ENCODE measurements at regions not wholly inside any gene's neighbourhood (a gene's known extent, or its start where the extent isn't known, plus 50 kb on each side); places are given as distances from the start of the nearest gene placed in this dataset.
"Not testable (repeated sequence)": the region's sequence is repeated elsewhere in the genome, so short reads cannot be mapped to it uniquely, and the experiment has no call there.

DNA sequence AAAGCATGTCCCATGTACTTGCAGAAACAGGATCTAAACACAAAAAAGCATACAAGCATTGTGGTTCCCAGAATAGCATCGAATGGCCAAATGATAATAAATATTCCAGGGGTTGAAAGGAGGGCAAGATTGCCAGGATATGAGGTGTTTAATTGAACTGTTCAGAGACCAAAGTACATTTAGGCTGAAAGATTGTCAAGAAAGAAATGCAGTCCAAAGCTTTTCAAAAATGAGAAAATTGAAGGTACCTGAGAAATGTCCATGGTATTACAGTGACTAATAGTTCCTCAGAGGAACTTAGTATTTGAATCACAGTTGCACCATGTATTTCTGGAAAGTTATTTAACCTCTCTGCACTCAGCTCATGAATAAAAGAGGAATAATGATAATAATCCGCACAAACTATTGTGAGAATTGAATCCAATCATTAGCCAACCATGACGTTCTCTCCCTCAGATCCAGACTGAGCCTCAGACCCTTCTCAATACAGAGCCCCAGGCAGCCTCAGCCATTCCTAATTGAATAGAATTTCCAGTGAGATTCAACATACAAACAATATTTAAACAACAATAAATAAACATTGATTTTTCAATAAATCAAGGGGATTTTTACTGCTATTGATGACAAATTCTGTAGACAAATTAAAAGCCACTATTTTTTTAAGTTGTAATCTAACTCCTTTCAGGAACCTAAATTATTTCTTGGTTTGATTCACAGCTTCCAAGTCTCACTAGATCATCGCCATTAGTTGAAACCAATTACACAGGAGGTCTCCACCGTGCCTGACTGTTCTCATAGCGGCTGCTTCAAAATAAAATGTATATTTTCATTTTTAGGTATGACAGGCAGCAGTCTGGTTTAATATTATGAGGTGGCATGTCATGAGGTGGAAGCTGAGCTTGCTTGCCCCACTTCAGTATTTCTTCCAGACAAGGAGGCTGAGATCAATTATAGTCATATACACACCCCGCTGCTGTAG, 144.3 kb upstream of the TENT5A start:
- no peak overlapping the region for H3K4me3 ChIP-seq (ENCODE audit: low read length)
- H3K9me3 ChIP-seq (ENCODE audit: insufficient read depth, low read depth, low read length): no peaks in the 10 kb centered on the region
- no peaks in the 10 kb centered on the region for H3K36me3 ChIP-seq (ENCODE audit: insufficient read depth, low read depth, low read length)
- H3K27me3 ChIP-seq (ENCODE audit: insufficient read depth, low read length): no peaks in the 10 kb centered on the region
- H3K4me1 ChIP-seq (ENCODE audit: insufficient read depth, low read length): peaks cover 19% of the 10 kb centered on the region; the same call in 1 of the 2 replicates
- H3K9ac ChIP-seq (ENCODE audit: low read depth, low read length): no peak overlapping the region
- no peak overlapping the region for H3K27ac ChIP-seq (ENCODE audit: low read length)

GRCh38 chr6:81895511-81896185, 143.2 kb upstream of the TENT5A start:
- H3K9ac ChIP-seq (ENCODE audit: low read depth, low read length): no peak overlapping the region

DNA sequence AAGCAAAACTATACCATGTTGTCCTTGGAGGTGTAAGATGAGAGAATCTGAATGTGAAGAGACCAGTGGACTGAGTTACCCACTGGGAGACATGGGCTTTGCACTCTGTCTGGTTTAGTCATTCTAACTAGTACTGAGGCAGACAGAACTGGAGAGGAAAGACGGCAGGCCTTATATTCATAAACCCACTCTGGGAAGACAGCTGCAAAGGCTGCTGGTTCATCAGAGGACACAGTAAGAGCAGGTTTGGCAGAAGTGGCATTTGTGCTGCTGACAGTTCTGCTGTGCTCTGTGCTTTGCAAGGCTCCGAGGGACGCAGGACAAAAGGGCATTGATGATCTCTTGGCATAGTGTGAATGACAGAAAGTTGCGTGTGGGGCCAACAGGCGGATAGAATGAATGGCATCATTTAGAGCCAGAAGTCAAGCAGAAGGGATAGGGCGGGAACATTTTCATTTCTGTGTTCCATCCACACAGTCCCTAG, 142.3 kb upstream of the TENT5A start:
- Histone ChIP-seq H3K27me3 (ENCODE audit: insufficient read depth, low read length) (no peaks in the 10 kb centered on the region), H3K9me3 (ENCODE audit: insufficient read depth, low read depth, low read length) (no peaks in the 10 kb centered on the region), H3K27ac (ENCODE audit: low read length) (no peak overlapping the region), H3K36me3 (ENCODE audit: insufficient read depth, low read depth, low read length) (no peaks in the 10 kb centered on the region), H3K9ac (ENCODE audit: low read depth, low read length) (no peak overlapping the region), H3K4me3 (ENCODE audit: low read length) (no peak overlapping the region), H3K4me1 (ENCODE audit: insufficient read depth, low read length) (peaks cover 16% of the 10 kb centered on the region; the same call in 1 of the 2 replicates)

More at GRCh38 chr6:81895511-81896185, 143.2 kb upstream of the TENT5A start:
- Histone ChIP-seq H3K4me1 (ENCODE audit: insufficient read depth, low read length) (peaks cover 19% of the 10 kb centered on the region; the same call in 1 of the 2 replicates), H3K9me3 (ENCODE audit: insufficient read depth, low read depth, low read length) (no peaks in the 10 kb centered on the region), H3K4me3 (ENCODE audit: low read length) (no peak overlapping the region), H3K27me3 (ENCODE audit: insufficient read depth, low read length) (no peaks in the 10 kb centered on the region), H3K36me3 (ENCODE audit: insufficient read depth, low read depth, low read length) (no peaks in the 10 kb centered on the region), H3K27ac (ENCODE audit: low read length) (no peak overlapping the region)

DNA sequence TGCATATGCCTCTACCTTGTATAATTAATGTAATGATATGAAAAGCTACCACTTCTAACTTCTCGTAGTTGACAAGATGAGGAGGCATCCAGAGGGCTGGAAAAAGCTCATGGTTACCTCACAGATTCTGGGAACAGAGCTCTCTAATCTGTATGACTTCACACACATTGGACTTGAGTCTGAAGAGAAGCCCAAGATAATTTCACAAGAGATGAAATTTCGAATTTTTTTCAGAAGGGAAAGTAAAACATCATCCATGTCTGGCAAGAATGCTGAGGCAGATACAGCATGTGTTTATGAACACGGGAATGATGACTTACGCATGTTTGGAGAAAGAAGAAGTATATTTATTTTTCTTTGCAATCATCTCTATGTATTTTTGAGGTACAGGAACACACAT, 141.8 kb upstream of the TENT5A start:
- Histone ChIP-seq H3K36me3 (ENCODE audit: insufficient read depth, low read depth, low read length) (no peaks in the 10 kb centered on the region), H3K9ac (ENCODE audit: low read depth, low read length) (no peak overlapping the region), H3K4me1 (ENCODE audit: insufficient read depth, low read length) (peaks cover 11% of the 10 kb centered on the region; the same call in 1 of the 2 replicates), H3K27me3 (ENCODE audit: insufficient read depth, low read length) (no peaks in the 10 kb centered on the region), H3K4me3 (ENCODE audit: low read length) (no peak overlapping the region), H3K27ac (ENCODE audit: low read length) (no peak overlapping the region), H3K9me3 (ENCODE audit: insufficient read depth, low read depth, low read length) (no peaks in the 10 kb centered on the region)

DNA sequence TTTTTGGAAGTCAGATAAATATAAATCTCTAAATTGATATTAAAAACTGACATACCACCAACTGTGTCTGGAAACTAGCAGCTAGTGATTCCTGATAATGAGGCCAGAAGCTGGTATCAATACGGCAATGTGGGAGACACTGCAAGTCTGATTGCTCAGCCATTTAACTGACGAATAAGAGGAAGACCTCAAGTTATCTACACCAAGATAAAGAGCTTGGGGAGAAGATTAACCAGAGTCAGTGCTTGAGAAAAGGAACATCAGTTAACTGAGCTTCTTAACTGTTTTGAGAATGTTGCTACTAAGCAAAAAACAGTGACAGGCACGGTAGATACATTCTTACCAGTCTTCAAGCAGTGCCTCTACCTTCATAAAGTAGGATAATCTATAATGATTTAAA, 140.4 kb upstream of the TENT5A start:
- Histone ChIP-seq H3K27me3 (ENCODE audit: insufficient read depth, low read length) (no peaks in the 10 kb centered on the region), H3K9ac (ENCODE audit: low read depth, low read length) (no peak overlapping the region), H3K36me3 (ENCODE audit: insufficient read depth, low read depth, low read length) (no peaks in the 10 kb centered on the region), H3K9me3 (ENCODE audit: insufficient read depth, low read depth, low read length) (no peaks in the 10 kb centered on the region), H3K4me1 (ENCODE audit: insufficient read depth, low read length) (no peaks in the 10 kb centered on the region), H3K4me3 (ENCODE audit: low read length) (no peak overlapping the region), H3K27ac (ENCODE audit: low read length) (no peak overlapping the region)

DNA sequence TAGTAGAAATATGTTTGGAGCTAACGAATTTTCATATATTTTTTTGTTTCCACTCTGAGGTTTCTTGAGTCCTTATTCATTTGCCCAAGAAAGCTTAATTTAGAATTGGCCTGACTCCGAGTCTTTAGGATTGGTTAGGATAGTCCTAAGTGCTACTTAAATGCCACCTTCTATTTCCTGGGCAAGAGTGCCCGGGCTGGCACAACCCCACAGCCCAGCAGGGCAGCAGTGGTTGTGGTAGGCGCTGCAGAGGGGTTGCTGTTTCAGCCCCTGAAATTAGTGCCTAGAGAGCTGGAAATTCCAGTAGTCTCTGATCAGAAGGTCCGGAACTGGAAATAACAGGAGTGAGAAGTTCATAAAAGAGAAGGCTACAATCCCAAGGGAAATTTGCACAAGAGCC, 139.4 kb upstream of the TENT5A start:
- no peaks in the 10 kb centered on the region for H3K4me1 ChIP-seq (ENCODE audit: insufficient read depth, low read length)
- H3K27ac ChIP-seq (ENCODE audit: low read length): no peak overlapping the region
- H3K4me3 ChIP-seq (ENCODE audit: low read length): no peak overlapping the region
- H3K36me3 ChIP-seq (ENCODE audit: insufficient read depth, low read depth, low read length): no peaks in the 10 kb centered on the region
- H3K27me3 ChIP-seq (ENCODE audit: insufficient read depth, low read length): no peaks in the 10 kb centered on the region
- H3K9ac ChIP-seq (ENCODE audit: low read depth, low read length): no peak overlapping the region
- no peaks in the 10 kb centered on the region for H3K9me3 ChIP-seq (ENCODE audit: insufficient read depth, low read depth, low read length)

- Histone ChIP-seq H3K27ac (ENCODE audit: low read length) (no peak overlapping the region), H3K9me3 (ENCODE audit: insufficient read depth, low read depth, low read length) (no peaks in the 10 kb centered on the region), H3K4me1 (ENCODE audit: insufficient read depth, low read length) (no peaks in the 10 kb centered on the region), H3K36me3 (ENCODE audit: insufficient read depth, low read depth, low read length) (no peaks in the 10 kb centered on the region), H3K4me3 (ENCODE audit: low read length) (no peak overlapping the region), H3K27me3 (ENCODE audit: insufficient read depth, low read length) (no peaks in the 10 kb centered on the region), H3K9ac (ENCODE audit: low read depth, low read length) (no peak overlapping the region)
Observed at GRCh38 chr6:81890846-81891245, 138.4 kb upstream of the TENT5A start.

GRCh38 chr6:81889377-81890053, 137.0 kb upstream of the TENT5A start:
- Histone ChIP-seq H3K36me3 (ENCODE audit: insufficient read depth, low read depth, low read length) (no peaks in the 10 kb centered on the region), H3K9me3 (ENCODE audit: insufficient read depth, low read depth, low read length) (no peaks in the 10 kb centered on the region), H3K27me3 (ENCODE audit: insufficient read depth, low read length) (no peaks in the 10 kb centered on the region), H3K27ac (ENCODE audit: low read length) (no peak overlapping the region), H3K4me1 (ENCODE audit: insufficient read depth, low read length) (no peaks in the 10 kb centered on the region), H3K4me3 (ENCODE audit: low read length) (no peak overlapping the region), H3K9ac (ENCODE audit: low read depth, low read length) (no peak overlapping the region)

DNA sequence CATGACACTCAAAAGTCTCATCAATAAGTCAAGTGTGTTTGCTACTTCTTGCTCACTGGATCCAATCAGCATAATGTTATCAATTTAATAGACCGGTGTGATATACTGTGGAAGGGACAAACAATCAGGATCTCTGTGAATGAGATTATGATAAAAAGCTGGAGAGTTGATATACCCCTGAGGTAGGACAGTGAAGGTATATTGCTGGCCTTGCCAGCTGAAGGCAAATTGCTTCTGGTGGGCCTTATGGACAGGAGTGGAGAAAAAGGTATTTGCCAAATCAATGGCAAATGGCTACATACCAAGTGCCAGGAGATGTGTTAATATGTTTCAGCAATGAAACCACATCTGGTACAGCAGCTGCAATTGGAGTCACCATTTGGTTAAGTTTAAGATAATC, 134.4 kb upstream of the TENT5A start:
- H3K36me3 ChIP-seq (ENCODE audit: insufficient read depth, low read depth, low read length); H3K4me1 ChIP-seq (ENCODE audit: insufficient read depth, low read length); H3K4me3 ChIP-seq (ENCODE audit: low read length); H3K9ac ChIP-seq (ENCODE audit: low read depth, low read length); H3K9me3 ChIP-seq (ENCODE audit: insufficient read depth, low read depth, low read length); H3K27ac ChIP-seq (ENCODE audit: low read length); H3K27me3 ChIP-seq (ENCODE audit: insufficient read depth, low read length): not testable (repeated sequence)

DNA sequence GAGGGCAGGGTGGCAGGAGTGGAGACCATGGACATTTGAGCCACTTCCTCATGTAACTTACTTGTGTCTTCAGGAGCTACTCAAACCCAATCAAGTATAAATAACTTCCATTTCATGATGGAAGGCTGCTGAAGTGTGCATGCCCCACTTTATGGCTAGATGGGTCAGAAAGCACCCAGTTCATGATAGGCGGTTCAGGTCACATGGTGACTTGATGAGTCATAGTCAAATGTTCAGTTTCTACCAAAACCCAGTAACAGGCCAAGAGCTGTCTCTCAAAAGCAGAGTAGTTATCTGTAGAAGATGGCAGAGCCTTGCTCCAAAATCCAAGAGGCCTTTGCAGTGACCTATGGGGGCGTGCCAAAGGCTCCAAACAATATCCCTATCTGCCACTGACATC, 133.7 kb upstream of the TENT5A start:
- Histone ChIP-seq H3K4me3 (ENCODE audit: low read length) (no peak overlapping the region), H3K4me1 (ENCODE audit: insufficient read depth, low read length) (no peaks in the 10 kb centered on the region), H3K9me3 (ENCODE audit: insufficient read depth, low read depth, low read length) (no peaks in the 10 kb centered on the region), H3K9ac (ENCODE audit: low read depth, low read length) (no peak overlapping the region), H3K27me3 (ENCODE audit: insufficient read depth, low read length) (no peaks in the 10 kb centered on the region), H3K36me3 (ENCODE audit: insufficient read depth, low read depth, low read length) (no peaks in the 10 kb centered on the region), H3K27ac (ENCODE audit: low read length) (no peak overlapping the region)

DNA sequence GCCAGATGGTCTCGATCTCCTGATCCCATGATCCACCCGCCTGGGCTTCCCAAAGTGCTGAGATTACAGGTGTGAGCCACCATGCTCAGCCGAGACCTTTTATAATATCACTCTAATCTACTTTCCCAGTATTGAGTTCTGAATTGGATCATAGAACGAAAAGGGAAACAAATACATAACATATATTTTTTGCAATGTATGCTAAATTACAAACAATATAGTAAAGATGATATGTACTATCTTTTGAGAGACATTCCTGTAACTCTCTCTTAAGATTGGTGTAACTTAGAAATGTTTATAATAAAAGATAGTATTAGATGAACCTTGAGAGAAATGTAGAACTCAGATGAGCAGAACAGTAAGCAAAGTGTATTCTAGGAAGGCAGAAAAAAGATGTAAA, 129.2 kb upstream of the TENT5A start:
- Histone ChIP-seq H3K9ac (ENCODE audit: low read depth, low read length) (no peak overlapping the region), H3K27me3 (ENCODE audit: insufficient read depth, low read length) (no peaks in the 10 kb centered on the region), H3K4me3 (ENCODE audit: low read length) (no peak overlapping the region), H3K9me3 (ENCODE audit: insufficient read depth, low read depth, low read length) (no peaks in the 10 kb centered on the region), H3K27ac (ENCODE audit: low read length) (no peak overlapping the region), H3K36me3 (ENCODE audit: insufficient read depth, low read depth, low read length) (no peaks in the 10 kb centered on the region), H3K4me1 (ENCODE audit: insufficient read depth, low read length) (no peaks in the 10 kb centered on the region)
